ENCODE measurements at regions not wholly inside any gene's neighbourhood (a gene's known extent, or its start where the extent isn't known, plus 50 kb on each side); places are given as distances from the start of the nearest gene placed in this dataset.
"Not testable (repeated sequence)": the region's sequence is repeated elsewhere in the genome, so short reads cannot be mapped to it uniquely, and the experiment has no call there.

- Mint-ChIP-seq H3K27ac (ENCODE audit: unreplicated experiment) (no peak overlapping the region), H3K4me3 (ENCODE audit: unreplicated experiment) (no peak overlapping the region), H3K36me3 (ENCODE audit: low read depth, unreplicated experiment) (no peaks in the 10 kb centered on the region), H3K27me3 (ENCODE audit: unreplicated experiment) (no peaks in the 10 kb centered on the region), H3K9me3 (ENCODE audit: unreplicated experiment) (no peaks in the 10 kb centered on the region), H3K4me1 (ENCODE audit: unreplicated experiment) (no peaks in the 10 kb centered on the region)
- TF ChIP-seq CTCF (IDR thresholded peaks at IDR 0.05; ENCODE audit: unreplicated experiment) = no peak
- DNase-seq (ENCODE audit: low spot score) = no peak
Observed at GRCh38 chr17:31778523-31778922, 80.5 kb downstream of the COPRS start.

- not testable (repeated sequence) for H3K9me3 Mint-ChIP-seq (ENCODE audit: unreplicated experiment); H3K4me1 Mint-ChIP-seq (ENCODE audit: unreplicated experiment); H3K4me3 Mint-ChIP-seq (ENCODE audit: unreplicated experiment); H3K27me3 Mint-ChIP-seq (ENCODE audit: unreplicated experiment); H3K27ac Mint-ChIP-seq (ENCODE audit: unreplicated experiment); H3K36me3 Mint-ChIP-seq (ENCODE audit: low read depth, unreplicated experiment); DNase-seq (ENCODE audit: low spot score)
Observed at GRCh38 chr17:31771328-31771727, 87.7 kb downstream of the COPRS start.

GRCh38 chr17:31770501-31770900 is 88.5 kb downstream of the COPRS start:
- not testable (repeated sequence) for H3K36me3 Mint-ChIP-seq (ENCODE audit: low read depth, unreplicated experiment); H3K4me1 Mint-ChIP-seq (ENCODE audit: unreplicated experiment); H3K27ac Mint-ChIP-seq (ENCODE audit: unreplicated experiment); H3K4me3 Mint-ChIP-seq (ENCODE audit: unreplicated experiment); H3K9me3 Mint-ChIP-seq (ENCODE audit: unreplicated experiment); H3K27me3 Mint-ChIP-seq (ENCODE audit: unreplicated experiment); DNase-seq (ENCODE audit: low spot score)

- H3K27ac Mint-ChIP-seq (ENCODE audit: unreplicated experiment); H3K27me3 Mint-ChIP-seq (ENCODE audit: unreplicated experiment); H3K36me3 Mint-ChIP-seq (ENCODE audit: low read depth, unreplicated experiment); H3K9me3 Mint-ChIP-seq (ENCODE audit: unreplicated experiment); DNase-seq (ENCODE audit: low spot score); H3K4me3 Mint-ChIP-seq (ENCODE audit: unreplicated experiment); H3K4me1 Mint-ChIP-seq (ENCODE audit: unreplicated experiment): not testable (repeated sequence)
Observed at GRCh38 chr17:31761836-31762510, 97.1 kb downstream of the COPRS start.

GRCh38 chr17:31758646-31759045 is 100.4 kb downstream of the COPRS start:
- peaks cover under 1% of the 10 kb centered on the region for H3K27me3 Mint-ChIP-seq (ENCODE audit: unreplicated experiment)
- no peaks in the 10 kb centered on the region for H3K9me3 Mint-ChIP-seq (ENCODE audit: unreplicated experiment)
- no peak overlapping the region for H3K4me3 Mint-ChIP-seq (ENCODE audit: unreplicated experiment)
- peaks cover 3% of the 10 kb centered on the region for H3K4me1 Mint-ChIP-seq (ENCODE audit: unreplicated experiment)
- H3K36me3 Mint-ChIP-seq (ENCODE audit: low read depth, unreplicated experiment) = no peaks in the 10 kb centered on the region
- DNase-seq (ENCODE audit: low spot score) = no peak
- no peak overlapping the region for H3K27ac Mint-ChIP-seq (ENCODE audit: unreplicated experiment)
- no peak for TF ChIP-seq CTCF (IDR thresholded peaks at IDR 0.05; ENCODE audit: unreplicated experiment)

GRCh38 chr17:31757097-31757496 is 101.9 kb downstream of the COPRS start:
- no peak for DNase-seq (ENCODE audit: low spot score)
- Mint-ChIP-seq H3K4me1 (ENCODE audit: unreplicated experiment) (peaks cover 6% of the 10 kb centered on the region), H3K4me3 (ENCODE audit: unreplicated experiment) (no peak overlapping the region), H3K27me3 (ENCODE audit: unreplicated experiment) (peaks cover 1% of the 10 kb centered on the region), H3K9me3 (ENCODE audit: unreplicated experiment) (no peaks in the 10 kb centered on the region), H3K27ac (ENCODE audit: unreplicated experiment) (no peak overlapping the region), H3K36me3 (ENCODE audit: low read depth, unreplicated experiment) (no peaks in the 10 kb centered on the region)
- no peak for TF ChIP-seq CTCF (IDR thresholded peaks at IDR 0.05; ENCODE audit: unreplicated experiment)
